Caco-2 (cell line): ENCODE measurements at regions not wholly inside any gene's neighbourhood (a gene's known extent, or its start where the extent isn't known, plus 50 kb on each side); places are given as distances from the start of the nearest gene placed in this dataset.

Experiments used
- BruUV-seq: library from RNA; stranded (reverse); fragments of 400-500 nt; replicated peaks from 2 replicates; lab custom pipeline; 2021; lab: Mats Ljungman, UMichigan
- CTCF ChIA-PET: fragments of 300-600 bp; sonication (Branson Sonifier 250); formaldehyde crosslinking; loops from one replicate; lab custom pipeline; 2022; ENCODE audit warnings: antibody characterized with exemption; lab: Charles Lee
- POLR2A ChIA-PET: fragments of 300-600 bp; sonication (Branson Sonifier 250); formaldehyde crosslinking; loops from one replicate; lab custom pipeline; 2022; ENCODE audit warnings: antibody characterized with exemption; lab: Charles Lee
- DNase-seq, 2 experiments: peaks; one replicate each; pipeline versions ENCODE4 v3.0.0 to v3.0.0-alpha.2; 2020 to 2022
- H3K27me3 ChIP-seq: replicated peaks from 2 replicates; pipeline ENCODE4 v1.6.0; 2011; ENCODE audit warnings: low read length; ENCODE audit not compliant: control insufficient read depth, insufficient read depth
- H3K36me3 ChIP-seq: 2 replicates; pipeline ENCODE4 v1.5.1; 2011; ENCODE audit warnings: low read length; ENCODE audit not compliant: control insufficient read depth, insufficient read depth
- H3K4me1 ChIP-seq: fragments of 250-450 bp; sonication (Bioruptor Pico); 2 replicates; pipeline ENCODE4 v1.5.1; 2020; ENCODE audit warnings: mild to moderate bottlenecking
- H3K4me3 ChIP-seq: 2 replicates; pipeline ENCODE4 v1.5.1; 2011; ENCODE audit warnings: low read depth, mild to moderate bottlenecking, control low read depth, low read length
- H3K9me3 ChIP-seq: fragments of 250-450 bp; sonication (Bioruptor Pico); 2 replicates; pipeline ENCODE4 v1.5.1; 2020; ENCODE audit warnings: mild to moderate bottlenecking, moderate library complexity
- H3K27ac Mint-ChIP-seq: one replicate; pipeline ENCODE4 v1.8.0; 2022; ENCODE audit warnings: mixed read lengths; ENCODE audit not compliant: unreplicated experiment
- H3K27me3 Mint-ChIP-seq: one replicate; pipeline ENCODE4 v1.8.0; 2022; ENCODE audit warnings: mixed read lengths; ENCODE audit not compliant: insufficient read depth, unreplicated experiment
- H3K36me3 Mint-ChIP-seq: one replicate; pipeline ENCODE4 v1.8.0; 2022; ENCODE audit warnings: mild to moderate bottlenecking, mixed read lengths; ENCODE audit not compliant: insufficient read depth, unreplicated experiment
- H3K4me1 Mint-ChIP-seq: one replicate; pipeline ENCODE4 v1.8.0; 2022; ENCODE audit warnings: low read depth, mixed read lengths; ENCODE audit not compliant: unreplicated experiment
- H3K4me3 Mint-ChIP-seq: one replicate; pipeline ENCODE4 v1.8.0; 2022; ENCODE audit warnings: mild to moderate bottlenecking, moderate library complexity, mixed read lengths; ENCODE audit not compliant: unreplicated experiment
- H3K9me3 Mint-ChIP-seq: one replicate; pipeline ENCODE4 v1.8.0; 2022; ENCODE audit warnings: mixed read lengths; ENCODE audit not compliant: unreplicated experiment
- CTCF ChIP-seq, 2 experiments: fragments of 200-600 bp in 1 of 2; IDR thresholded peaks; 1 replicate in 1 of 2; 2 replicates in 1 of 2; pipeline versions ENCODE4 v1.5.1 to v1.8.0; 2011 to 2022; ENCODE audit warnings: antibody characterized with exemption in 1 of 2, control low read depth in 1 of 2, inconsistent platforms in 1 of 2, low read depth in 1 of 2, low read length in 1 of 2, mild to moderate bottlenecking in 1 of 2, moderate library complexity in 1 of 2; ENCODE audit not compliant: insufficient read depth in 1 of 2, severe bottlenecking in 1 of 2, unreplicated experiment in 1 of 2
- intact Hi-C: fragments of 100-400 bp; cut with micrococcal nuclease; formaldehyde crosslinking; loops from one replicate; pipeline ENCODE4 v1.10.0; 2022; ENCODE audit not compliant: unreplicated experiment

DNA sequence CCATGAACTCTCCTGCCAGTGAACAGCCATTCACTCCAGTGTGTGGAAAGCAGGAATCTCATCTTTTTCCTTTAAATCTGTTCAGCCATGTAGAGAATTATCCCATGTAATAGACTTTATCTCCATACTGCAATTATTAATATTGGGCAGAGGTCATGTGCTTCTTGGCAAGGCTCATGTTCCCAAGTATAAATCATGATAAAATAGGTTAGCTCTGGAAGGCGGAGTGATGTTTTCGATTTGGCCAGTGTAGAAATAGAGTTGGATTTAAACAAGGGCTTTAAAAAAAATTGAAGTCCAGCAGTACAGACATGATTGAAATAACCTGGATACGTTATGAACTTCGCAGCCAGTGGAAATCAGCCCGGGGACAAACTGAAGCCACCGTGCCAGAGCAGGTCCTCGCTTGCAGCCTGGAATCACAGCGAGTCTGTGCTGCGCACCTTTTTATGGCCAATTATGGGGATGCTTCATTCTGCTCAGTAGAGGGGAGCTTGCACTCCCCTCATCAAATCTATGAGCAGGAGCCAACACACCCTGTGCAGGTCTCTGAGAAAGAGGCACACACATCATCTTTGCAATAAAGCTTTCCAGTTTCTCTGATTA lies 654.0 kb upstream of the MKI67 start:
- H3K9me3 Mint-ChIP-seq, result no peaks in the 10 kb centered on the region
- TF ChIP-seq CTCF (IDR thresholded peaks at IDR 0.05; ENCODE audit: insufficient read depth in 1 of 2, low read depth in 1 of 2, low read length in 1 of 2, severe bottlenecking in 1 of 2, unreplicated experiment in 1 of 2), result no peak
- no peak overlapping the region for H3K4me3 ChIP-seq
- intact Hi-C loops, result no loop called here
- no peak overlapping the region for H3K4me3 Mint-ChIP-seq
- H3K27me3 ChIP-seq, result no peaks in the 10 kb centered on the region
- no peaks in the 10 kb centered on the region for H3K4me1 Mint-ChIP-seq
- H3K4me1 ChIP-seq, result no peaks in the 10 kb centered on the region
- H3K9me3 ChIP-seq, result no peaks in the 10 kb centered on the region
- ChIA-PET POLR2A (no interaction called here), CTCF (no interaction called here)
- H3K27me3 Mint-ChIP-seq, result peaks cover 13% of the 10 kb centered on the region
- no peak overlapping the region for H3K27ac Mint-ChIP-seq
- BruUV-seq, result no TSS peak
- no peaks in the 10 kb centered on the region for H3K36me3 Mint-ChIP-seq
- no peak for DNase-seq
- no peaks in the 10 kb centered on the region for H3K36me3 ChIP-seq

DNA sequence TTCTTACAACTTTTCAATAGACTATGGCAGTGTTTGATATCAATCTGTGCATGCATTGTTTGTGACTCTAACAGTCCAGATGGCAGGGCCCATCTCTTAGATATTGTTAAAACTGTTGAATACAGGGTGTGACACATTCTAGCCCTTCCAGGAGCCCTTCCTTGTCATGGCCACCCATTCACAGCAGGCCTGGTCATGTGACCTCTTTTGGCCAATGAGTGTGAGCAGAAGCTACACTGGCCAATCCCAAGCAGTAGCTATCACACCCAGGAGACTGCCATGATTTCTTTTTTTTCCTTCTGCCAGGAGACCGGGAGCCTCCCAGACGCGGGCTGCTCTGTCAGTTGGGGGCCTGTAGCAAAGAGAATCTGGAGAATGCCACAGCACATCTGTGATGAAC lies 655.4 kb upstream of the MKI67 start:
- Mint-ChIP-seq H3K4me1 (no peaks in the 10 kb centered on the region), H3K27me3 (peaks cover 18% of the 10 kb centered on the region), H3K9me3 (no peaks in the 10 kb centered on the region), H3K4me3 (no peak overlapping the region), H3K36me3 (no peaks in the 10 kb centered on the region), H3K27ac (no peak overlapping the region)
- H3K27me3 ChIP-seq, result no peaks in the 10 kb centered on the region
- no peak for DNase-seq
- H3K9me3 ChIP-seq, result no peaks in the 10 kb centered on the region
- no peak for TF ChIP-seq CTCF (IDR thresholded peaks at IDR 0.05; ENCODE audit: insufficient read depth in 1 of 2, low read depth in 1 of 2, low read length in 1 of 2, severe bottlenecking in 1 of 2, unreplicated experiment in 1 of 2)
- POLR2A ChIA-PET, result no interaction called here
- intact Hi-C loops, result no loop called here
- H3K4me3 ChIP-seq, result no peak overlapping the region
- CTCF ChIA-PET, result no interaction called here
- BruUV-seq, result no TSS peak
- H3K4me1 ChIP-seq, result no peaks in the 10 kb centered on the region
- no peaks in the 10 kb centered on the region for H3K36me3 ChIP-seq

GRCh38 chr10:128784444-128784843 lies 658.2 kb upstream of the MKI67 start:
- Mint-ChIP-seq H3K27me3 (peaks cover 20% of the 10 kb centered on the region), H3K9me3 (no peaks in the 10 kb centered on the region), H3K36me3 (no peaks in the 10 kb centered on the region), H3K4me3 (no peak overlapping the region), H3K27ac (no peak overlapping the region), H3K4me1 (no peaks in the 10 kb centered on the region)
- no TSS peak for BruUV-seq
- DNase-seq, result no peak
- intact Hi-C loops, result no loop called here
- ChIA-PET POLR2A (no interaction called here), CTCF (no interaction called here)
- Histone ChIP-seq H3K4me3 (no peak overlapping the region), H3K4me1 (no peaks in the 10 kb centered on the region), H3K9me3 (no peaks in the 10 kb centered on the region), H3K36me3 (no peaks in the 10 kb centered on the region), H3K27me3 (no peaks in the 10 kb centered on the region)
- TF ChIP-seq CTCF (IDR thresholded peaks at IDR 0.05; ENCODE audit: insufficient read depth in 1 of 2, low read depth in 1 of 2, low read length in 1 of 2, severe bottlenecking in 1 of 2, unreplicated experiment in 1 of 2), result no peak
